H1 (cell line): ENCODE measurements at regions not wholly inside any gene's neighbourhood (a gene's known extent, or its start where the extent isn't known, plus 50 kb on each side); places are given as distances from the start of the nearest gene placed in this dataset.

Experiments used
- CTCF ChIA-PET: fragments of 300-600 bp; sonication (Branson Sonifier 250); formaldehyde crosslinking; loops from one replicate; lab custom pipeline; 2021; ENCODE audit not compliant: partially characterized antibody; lab: Charles Lee
- POLR2A ChIA-PET: fragments of 300-600 bp; sonication (Branson Sonifier 250); formaldehyde crosslinking; loops from one replicate; lab custom pipeline; 2021; ENCODE audit warnings: inconsistent platforms; ENCODE audit not compliant: partially characterized antibody; lab: Charles Lee
- DNase-seq, 2 experiments: peaks; one replicate each; pipeline versions ENCODE4 v3.0.0 to v3.0.0-alpha.2; 2010 to 2022; ENCODE audit warnings: low spot score in 2 of 2, low read depth in 1 of 2, mixed read lengths in 1 of 2
- FAIRE-seq: peaks from 2 replicates; lab custom pipeline; 2011; peaks lifted over from hg19 to GRCh38; lab: Jason Lieb, UNC
- H2AFZ ChIP-seq: 2 replicates; pipeline ENCODE4 v1.8.1; 2012; ENCODE audit warnings: low read length, inconsistent platforms
- H2AK5ac ChIP-seq: 2 replicates; pipeline ENCODE4 v1.6.1; 2013; ENCODE audit warnings: low read depth, low read length
- H2BK120ac ChIP-seq: replicated peaks from 2 replicates; pipeline ENCODE3; 2013; ENCODE audit warnings: low read depth, low read length, inconsistent platforms
- H2BK12ac ChIP-seq: 2 replicates; pipeline ENCODE4 v1.6.1; 2013; ENCODE audit warnings: low read depth, low read length
- H2BK15ac ChIP-seq: 2 replicates; pipeline ENCODE4 v1.6.1; 2013; ENCODE audit warnings: low read length
- H2BK20ac ChIP-seq: 2 replicates; pipeline ENCODE4 v1.6.1; 2013; ENCODE audit warnings: low read length
- H2BK5ac ChIP-seq: 2 replicates; pipeline ENCODE4 v1.6.1; 2013; ENCODE audit warnings: low read depth, low read length
- H3K14ac ChIP-seq: 2 replicates; pipeline ENCODE4 v1.6.1; 2013; ENCODE audit warnings: inconsistent platforms; ENCODE audit not compliant: insufficient read length
- H3K18ac ChIP-seq: 2 replicates; pipeline ENCODE4 v1.6.1; 2013; ENCODE audit warnings: low read length; ENCODE audit errors: extremely low read depth
- H3K23ac ChIP-seq: 2 replicates; pipeline ENCODE4 v1.6.1; 2013; ENCODE audit warnings: inconsistent platforms; ENCODE audit not compliant: insufficient read length
- H3K23me2 ChIP-seq: 2 replicates; pipeline ENCODE4 v1.6.1; 2013; ENCODE audit warnings: low read depth, low read length
- H3K27ac ChIP-seq: 2 replicates; pipeline ENCODE4 v1.6.1; 2011; ENCODE audit warnings: low read depth, low read length, inconsistent platforms
- H3K27me3 ChIP-seq, 4 experiments: replicated peaks in 1 of 4; 1 replicate in 1 of 4; 2 replicates in 3 of 4; pipeline versions ENCODE4 v1.6.1 to v1.8.1; 2011 to 2013; ENCODE audit warnings: low read length in 3 of 4, mild to moderate bottlenecking in 3 of 4, inconsistent platforms in 2 of 4, mixed read lengths in 2 of 4, moderate library complexity in 1 of 4; ENCODE audit not compliant: control insufficient read depth in 3 of 4, insufficient read depth in 3 of 4; ENCODE audit errors: extremely low read depth in 1 of 4
- H3K36me3 ChIP-seq, 4 experiments: 2 replicates each; pipeline versions ENCODE4 v1.6.1 to v1.8.1; 2011 to 2013; ENCODE audit warnings: mild to moderate bottlenecking in 4 of 4, low read length in 3 of 4, moderate library complexity in 2 of 4, control low read depth in 1 of 4, inconsistent platforms in 1 of 4; ENCODE audit not compliant: insufficient read depth in 4 of 4, control insufficient read depth in 2 of 4
- H3K4ac ChIP-seq: replicated peaks from 2 replicates; pipeline ENCODE3; 2013; ENCODE audit warnings: low read length, low read depth, mixed read lengths, inconsistent platforms; ENCODE audit not compliant: insufficient read length
- H3K4me1 ChIP-seq, 4 experiments: replicated peaks in 1 of 4; 1 replicate in 1 of 4; 2 replicates in 3 of 4; pipeline versions ENCODE4 v1.6.1 to v1.8.1; 2011 to 2013; ENCODE audit warnings: low read length in 3 of 4, inconsistent platforms in 2 of 4, mixed read lengths in 1 of 4; ENCODE audit not compliant: insufficient read depth in 4 of 4, control insufficient read depth in 3 of 4
- H3K4me2 ChIP-seq, 2 experiments: 2 replicates each; pipeline versions ENCODE4 v1.6.1 to v1.8.1; 2011 to 2013; ENCODE audit warnings: low read depth in 2 of 2, low read length in 2 of 2, control low read depth in 1 of 2, inconsistent platforms in 1 of 2, mild to moderate bottlenecking in 1 of 2; ENCODE audit not compliant: insufficient read depth in 1 of 2
- H3K4me3 ChIP-seq, 4 experiments: fragments of 200-600, 300-600 bp in 1 of 4; sonication (generic), shearing (Covaris generic), sonication (Bioruptor Twin) in 1 of 4; 2 replicates each; pipeline versions ENCODE4 v1.5.1 to v1.8.1; 2011 to 2016; ENCODE audit warnings: low read length in 4 of 4, low read depth in 3 of 4, control low read depth in 2 of 4, inconsistent platforms in 2 of 4, mild to moderate bottlenecking in 2 of 4, mixed read lengths in 1 of 4, moderate library complexity in 1 of 4; ENCODE audit not compliant: insufficient read depth in 2 of 4; ENCODE audit errors: extremely low read depth in 1 of 4
- H3K56ac ChIP-seq: replicated peaks from 2 replicates; pipeline ENCODE3; 2013; ENCODE audit warnings: low read depth, mild to moderate bottlenecking, mixed read lengths, low read length, inconsistent platforms; ENCODE audit not compliant: insufficient read length
- H3K79me1 ChIP-seq: 2 replicates; pipeline ENCODE4 v1.6.1; 2013; ENCODE audit warnings: low read depth, low read length, control low read depth
- H3K79me2 ChIP-seq, 2 experiments: 2 replicates each; pipeline versions ENCODE4 v1.6.1 to v1.8.1; 2012 to 2013; ENCODE audit warnings: low read length in 2 of 2, mild to moderate bottlenecking in 2 of 2, inconsistent platforms in 1 of 2; ENCODE audit not compliant: insufficient read depth in 2 of 2, control insufficient read depth in 1 of 2
- H3K9ac ChIP-seq, 4 experiments: replicated peaks in 1 of 4; 1 replicate in 1 of 4; 2 replicates in 3 of 4; pipeline versions ENCODE4 v1.6.1 to v1.8.1; 2011 to 2013; ENCODE audit warnings: low read depth in 3 of 4, low read length in 3 of 4, control low read depth in 2 of 4, mild to moderate bottlenecking in 2 of 4, moderate library complexity in 2 of 4, inconsistent platforms in 1 of 4; ENCODE audit errors: extremely low read depth in 1 of 4
- H3K9me3 ChIP-seq, 2 experiments: 2 replicates each; pipeline versions ENCODE4 v1.6.1 to v1.8.1; 2012 to 2013; ENCODE audit warnings: mild to moderate bottlenecking in 2 of 2, moderate library complexity in 2 of 2, control low read depth in 1 of 2, inconsistent platforms in 1 of 2, low read depth in 1 of 2, low read length in 1 of 2, mixed read lengths in 1 of 2; ENCODE audit not compliant: insufficient read depth in 2 of 2
- H4K20me1 ChIP-seq, 2 experiments: replicated peaks in 1 of 2; 2 replicates each; pipeline versions ENCODE3 to v1.8.1; 2011 to 2013; ENCODE audit warnings: inconsistent platforms in 2 of 2, low read length in 2 of 2, mild to moderate bottlenecking in 1 of 2; ENCODE audit not compliant: insufficient read depth in 2 of 2, control insufficient read depth in 1 of 2
- H4K5ac ChIP-seq: 2 replicates; pipeline ENCODE4 v1.6.1; 2013; ENCODE audit warnings: low read length, low read depth, mixed read lengths, inconsistent platforms; ENCODE audit not compliant: insufficient read length
- H4K8ac ChIP-seq: 2 replicates; pipeline ENCODE4 v1.8.0; 2013; ENCODE audit warnings: mild to moderate bottlenecking, moderate library complexity, low read length, inconsistent platforms; ENCODE audit not compliant: insufficient read depth; ENCODE audit errors: extremely low read depth
- H4K91ac ChIP-seq: replicated peaks from 2 replicates; pipeline ENCODE3; 2013; ENCODE audit warnings: low read length, mixed read lengths, inconsistent platforms; ENCODE audit not compliant: insufficient read length
- BRCA1 ChIP-seq: IDR thresholded peaks from 2 replicates; pipeline ENCODE4 v1.6.1; 2012; ENCODE audit warnings: low read depth, low read length, improper control_type of control experiment
- CBX8 ChIP-seq: fragments of 300-800, 300-1000 bp; sonication (generic); IDR thresholded peaks from 2 replicates; pipeline ENCODE4 v1.7.1; 2016; ENCODE audit warnings: low read depth, low read length, borderline replicate concordance
- EP300 ChIP-seq, 2 experiments: IDR thresholded peaks; 1 replicate in 1 of 2; 2 replicates in 1 of 2; pipeline ENCODE4 v1.6.1; 2011 to 2012; ENCODE audit warnings: low read depth in 2 of 2, low read length in 2 of 2, mild to moderate bottlenecking in 2 of 2, borderline replicate concordance in 1 of 2, inconsistent platforms in 1 of 2, moderate library complexity in 1 of 2
- NRF1 ChIP-seq: IDR thresholded peaks from 2 replicates; pipeline ENCODE4 v1.6.1; 2011; ENCODE audit warnings: mild to moderate bottlenecking, low read depth, low read length, improper control_type of control experiment
- RAD21 ChIP-seq, 2 experiments: IDR thresholded peaks in 1 of 2; conservative IDR thresholded peaks in 1 of 2; 2 replicates each; pipeline ENCODE4 v1.6.1; 2011; ENCODE audit warnings: low read depth in 2 of 2, low read length in 2 of 2, improper control_type of control experiment in 1 of 2, inconsistent platforms in 1 of 2, mild to moderate bottlenecking in 1 of 2, moderate library complexity in 1 of 2
- TAF1 ChIP-seq: IDR thresholded peaks from 2 replicates; pipeline ENCODE4 v1.6.1; 2011; ENCODE audit warnings: mild to moderate bottlenecking, low read depth, low read length
- WGBS, 2 experiments: shearing (Covaris generic) in 1 of 2; methylation state at CpG; one replicate each; pipeline versions ENCODE4 v1.1.6 to v1.1.7; 2013 to 2015; ENCODE audit warnings: low lambda C conversion rate in 2 of 2, mixed read lengths in 2 of 2, inconsistent platforms in 1 of 2, low coverage in 1 of 2, missing lambda C conversion rate in 1 of 2; ENCODE audit not compliant: insufficient replicate concordance in 2 of 2, insufficient coverage in 1 of 2, insufficient read length in 1 of 2; ENCODE audit errors: extremely low coverage in 1 of 2, missing lambda C conversion rate in 1 of 2; 5-methylcytosine and 5-hydroxymethylcytosine counted together

GRCh38 chr15:96914081-96914480 lies 583.6 kb downstream of the NR2F2 start:
- no peak overlapping the region for H2BK20ac ChIP-seq
- no peak overlapping the region for H2BK15ac ChIP-seq
- H3K9ac ChIP-seq = no peak overlapping the region
- FAIRE-seq = no peak
- ChIA-PET CTCF (no interaction called here), POLR2A (no interaction called here)
- H3K4me3 ChIP-seq = no peak overlapping the region
- H2AK5ac ChIP-seq = no peak overlapping the region
- no peak overlapping the region for H2BK5ac ChIP-seq
- no peak for DNase-seq
- H4K5ac ChIP-seq = no peak overlapping the region
- WGBS, 2 experiments = 90% methylated on average over 4 of the region's 4 CpGs; no CpG with 5 or more reads in 1 of the 2 experiments
- H4K8ac ChIP-seq = no peak overlapping the region
- no peaks in the 10 kb centered on the region; a peak in 1 of 8 replicates for H3K36me3 ChIP-seq
- H3K27me3 ChIP-seq = peaks cover 0 to 1% (median 0%) of the 10 kb centered on the region in 4 experiments; a peak in 1 of 7 replicates
- H3K4ac ChIP-seq = no peak overlapping the region
- H3K14ac ChIP-seq = no peak overlapping the region
- H3K27ac ChIP-seq = no peak overlapping the region
- no peak overlapping the region for H2BK12ac ChIP-seq
- TF ChIP-seq CBX8 (no peak), BRCA1 (no peak), EP300 (IDR thresholded peaks at IDR 0.05; ENCODE audit: borderline replicate concordance in 1 of 2, low read depth in 2 of 2, low read length in 2 of 2) (no peak), NRF1 (no peak), RAD21 (IDR thresholded peaks at IDR 0.05 in 1 of 2, conservative IDR thresholded peaks at IDR 0.05 in 1 of 2; ENCODE audit: low read depth in 2 of 2, low read length in 2 of 2) (no peak), TAF1 (no peak)
- no peaks in the 10 kb centered on the region for H3K23me2 ChIP-seq
- H3K4me1 ChIP-seq = no peaks in the 10 kb centered on the region
- no peak overlapping the region for H3K56ac ChIP-seq
- H4K20me1 ChIP-seq = no peaks in the 10 kb centered on the region
- no peak overlapping the region for H2BK120ac ChIP-seq
- no peak overlapping the region for H3K4me2 ChIP-seq
- no peak overlapping the region for H3K18ac ChIP-seq
- no peak overlapping the region for H4K91ac ChIP-seq
- H3K23ac ChIP-seq = no peak overlapping the region
- no peak overlapping the region for H2AFZ ChIP-seq
- H3K79me1 ChIP-seq = no peaks in the 10 kb centered on the region
- peaks cover 5 to 18% of the 10 kb centered on the region in 2 experiments; a peak in 3 of 4 replicates for H3K9me3 ChIP-seq
- H3K79me2 ChIP-seq = no peaks in the 10 kb centered on the region
